Cardiac fibroblast (primary cell): ENCODE measurements at regions not wholly inside any gene's neighbourhood (a gene's known extent, or its start where the extent isn't known, plus 50 kb on each side); places are given as distances from the start of the nearest gene placed in this dataset.

ENCODE experiments used
- DNase-seq, 2 donors: peaks; one replicate each; pipeline versions ENCODE4 v3.0.0 to v3.0.0-alpha.2; 2010; ENCODE audit warnings: low read depth in 2 of 2
- H3K4me3 ChIP-seq, 2 donors: replicated peaks in 1 of 2; 1 replicate in 1 of 2; 2 replicates in 1 of 2; pipeline ENCODE4 v1.5.1; 2011; ENCODE audit warnings: low read depth in 2 of 2, low read length in 2 of 2, mild to moderate bottlenecking in 2 of 2, moderate library complexity in 1 of 2
- TF ChIP-seq, protein P1 (sequence below): IDR thresholded peaks from one replicate; pipeline ENCODE4 v1.5.1; 2011; ENCODE audit warnings: low read depth, mild to moderate bottlenecking, low read length, inconsistent platforms

DNA sequence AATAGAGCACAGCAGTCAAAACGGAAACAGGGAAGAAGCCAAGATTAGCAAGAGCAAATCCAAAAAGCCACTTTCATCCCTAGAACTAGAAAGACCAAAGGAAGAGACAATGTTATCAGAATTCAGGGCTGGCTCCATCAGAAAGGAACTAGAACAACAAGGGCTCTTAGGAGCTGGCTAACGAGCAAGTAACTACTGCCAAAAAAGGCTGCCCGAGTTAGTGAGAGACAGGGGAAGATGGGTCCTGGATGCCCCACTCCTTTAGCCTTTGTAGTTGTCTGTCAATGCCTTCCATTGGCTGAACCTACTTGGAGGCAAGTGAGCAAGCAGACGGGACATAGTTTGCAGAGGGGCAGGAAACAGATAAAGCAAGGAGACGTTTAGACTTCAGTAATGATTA is 240.4 kb downstream of the KLF12 start:
- DNase-seq: no peak
- TF ChIP-seq, protein P1, sequence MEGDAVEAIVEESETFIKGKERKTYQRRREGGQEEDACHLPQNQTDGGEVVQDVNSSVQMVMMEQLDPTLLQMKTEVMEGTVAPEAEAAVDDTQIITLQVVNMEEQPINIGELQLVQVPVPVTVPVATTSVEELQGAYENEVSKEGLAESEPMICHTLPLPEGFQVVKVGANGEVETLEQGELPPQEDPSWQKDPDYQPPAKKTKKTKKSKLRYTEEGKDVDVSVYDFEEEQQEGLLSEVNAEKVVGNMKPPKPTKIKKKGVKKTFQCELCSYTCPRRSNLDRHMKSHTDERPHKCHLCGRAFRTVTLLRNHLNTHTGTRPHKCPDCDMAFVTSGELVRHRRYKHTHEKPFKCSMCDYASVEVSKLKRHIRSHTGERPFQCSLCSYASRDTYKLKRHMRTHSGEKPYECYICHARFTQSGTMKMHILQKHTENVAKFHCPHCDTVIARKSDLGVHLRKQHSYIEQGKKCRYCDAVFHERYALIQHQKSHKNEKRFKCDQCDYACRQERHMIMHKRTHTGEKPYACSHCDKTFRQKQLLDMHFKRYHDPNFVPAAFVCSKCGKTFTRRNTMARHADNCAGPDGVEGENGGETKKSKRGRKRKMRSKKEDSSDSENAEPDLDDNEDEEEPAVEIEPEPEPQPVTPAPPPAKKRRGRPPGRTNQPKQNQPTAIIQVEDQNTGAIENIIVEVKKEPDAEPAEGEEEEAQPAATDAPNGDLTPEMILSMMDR: no peak
- no peak overlapping the region for H3K4me3 ChIP-seq

DNA sequence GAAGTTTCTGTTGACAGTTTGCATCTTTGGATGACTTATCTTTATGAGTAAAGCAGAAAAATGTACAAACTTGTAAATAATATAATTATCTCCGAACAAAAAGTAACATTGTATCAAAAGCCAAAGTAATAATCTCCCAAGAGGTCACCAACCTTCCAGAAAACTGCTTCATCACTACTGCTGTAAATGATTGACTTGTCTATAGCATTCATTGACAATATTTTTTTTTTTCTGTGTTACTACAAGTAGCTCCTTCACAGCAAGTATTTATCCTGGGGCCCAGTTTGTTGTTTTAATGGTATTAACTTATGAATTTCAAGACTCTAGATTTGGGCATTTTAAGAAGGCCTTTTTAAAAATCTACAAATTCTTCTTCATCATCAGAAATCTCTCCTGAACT is 242.4 kb downstream of the KLF12 start:
- no peak for DNase-seq
- TF ChIP-seq, protein P1: no peak
- H3K4me3 ChIP-seq: no peak overlapping the region

DNA sequence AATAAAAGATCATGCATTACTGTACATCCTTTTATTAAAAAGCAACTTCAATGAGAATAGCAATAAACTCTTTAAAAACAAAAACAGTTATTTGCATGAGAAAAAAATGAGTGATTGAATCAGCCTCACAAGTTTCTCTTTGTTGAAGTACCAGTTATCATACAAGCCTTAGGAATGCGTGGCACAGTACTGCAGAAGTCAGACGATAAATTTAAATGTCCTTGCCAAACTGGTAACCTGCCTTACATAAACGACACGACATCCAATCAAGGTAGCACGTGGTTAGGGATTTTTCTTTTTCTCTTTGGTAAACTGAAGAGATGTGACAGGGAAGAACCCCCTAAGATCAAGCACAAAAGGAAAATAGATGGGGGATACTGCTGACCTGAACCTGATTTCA is 251.0 kb downstream of the KLF12 start:
- peak in 1 of 2 donors; percentile 10 for DNase-seq
- TF ChIP-seq, protein P1: no peak
- H3K4me3 ChIP-seq: no peak overlapping the region

DNA sequence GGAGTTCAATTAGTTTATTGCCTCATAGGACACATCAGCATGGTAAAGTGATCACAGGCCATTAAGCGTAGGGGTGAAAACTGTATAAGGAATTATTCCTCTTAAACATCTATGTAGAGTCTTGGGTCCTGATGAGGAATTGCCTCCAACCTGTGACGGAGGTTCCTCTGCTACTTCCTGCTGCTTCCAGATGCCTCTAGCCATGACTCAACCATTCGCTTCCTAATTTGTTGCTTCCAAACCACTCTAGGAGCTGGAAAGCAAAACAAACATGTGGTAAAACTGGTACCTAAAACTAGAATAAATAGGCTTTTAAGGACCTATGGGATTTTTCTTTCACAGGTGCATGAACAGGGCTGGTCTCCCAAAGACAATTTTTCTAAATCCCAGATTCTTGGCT is 253.8 kb downstream of the KLF12 start:
- no peak overlapping the region for H3K4me3 ChIP-seq
- peak in 1 of 2 donors; percentile 54 for DNase-seq
- TF ChIP-seq, protein P1: no peak

DNA sequence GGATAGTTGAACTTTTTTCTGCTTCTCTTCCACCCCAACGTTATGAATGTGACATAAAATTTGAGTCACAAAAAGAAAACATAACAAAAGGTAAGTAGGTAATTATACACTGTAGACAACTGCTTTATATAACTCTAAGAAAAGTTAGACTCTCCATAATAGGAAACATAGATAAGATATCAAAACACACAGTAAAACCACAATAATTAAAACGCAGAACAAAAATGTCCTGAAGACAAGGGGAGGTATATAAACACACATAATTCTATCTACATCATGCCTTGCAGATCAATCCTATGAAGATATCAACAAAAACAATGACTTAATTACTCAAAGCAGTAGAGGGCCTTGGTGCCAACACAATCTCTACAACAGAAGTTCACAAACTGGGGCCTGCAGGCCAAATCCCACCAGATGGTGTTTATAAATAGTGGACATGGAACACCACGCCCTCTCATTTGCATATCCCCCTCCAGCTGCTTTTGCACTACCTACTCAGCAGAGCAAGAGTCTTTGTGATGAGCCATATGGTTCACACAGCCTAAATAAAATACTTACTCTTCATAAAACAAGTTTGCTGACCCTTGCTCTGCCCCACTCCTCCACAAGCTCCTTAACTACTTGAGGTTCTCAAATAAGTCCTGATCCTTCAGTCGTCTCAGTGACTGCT is 254.7 kb downstream of the KLF12 start:
- H3K4me3 ChIP-seq: no peak overlapping the region
- TF ChIP-seq, protein P1: no peak
- no peak for DNase-seq

DNA sequence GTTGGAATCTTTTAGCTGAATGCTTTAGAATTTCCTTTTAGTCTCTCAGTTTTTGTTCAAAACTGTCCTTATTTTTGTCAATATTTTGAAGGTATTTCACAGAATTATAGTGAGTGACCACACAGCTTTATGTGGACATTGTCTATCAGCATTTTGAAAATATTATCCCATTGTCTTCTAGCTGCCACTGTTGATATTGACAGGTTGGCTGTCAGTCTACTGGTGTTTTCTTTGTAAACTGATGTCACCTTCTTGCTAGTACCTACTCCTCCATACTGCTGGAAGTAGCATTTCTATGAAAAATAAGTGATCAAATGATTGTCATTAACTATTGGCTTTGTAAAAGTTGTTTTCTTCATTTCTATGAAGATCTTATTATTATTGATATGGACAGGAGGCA is 256.8 kb downstream of the KLF12 start:
- TF ChIP-seq, protein P1: no peak
- no peak for DNase-seq
- H3K4me3 ChIP-seq: no peak overlapping the region

DNA sequence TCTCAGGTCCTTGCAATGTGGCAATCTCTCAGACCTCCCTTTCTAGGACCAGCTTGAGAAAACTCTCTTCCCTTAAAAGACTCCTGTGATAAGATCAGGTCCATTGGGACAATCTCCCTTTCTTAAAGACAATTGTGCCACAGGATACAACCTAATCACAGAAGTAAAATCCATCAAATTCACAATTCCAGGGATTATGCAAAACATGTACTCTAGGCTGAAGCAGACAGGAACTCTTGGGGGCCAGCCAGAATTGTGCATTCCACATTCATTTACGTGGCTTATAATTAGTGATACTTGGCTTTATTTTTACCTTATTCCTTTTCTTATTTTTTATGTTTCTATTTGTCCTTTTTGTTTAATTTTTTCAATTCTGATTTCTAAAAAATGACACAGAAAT is 257.9 kb downstream of the KLF12 start:
- no peak overlapping the region for H3K4me3 ChIP-seq
- TF ChIP-seq, protein P1: no peak
- peak; percentile 31 to 38 for DNase-seq
